GM19351 (cell line): ENCODE measurements at regions not wholly inside any gene's neighbourhood (a gene's known extent, or its start where the extent isn't known, plus 50 kb on each side); places are given as distances from the start of the nearest gene placed in this dataset.

Experiments
- ATAC-seq: cut with Tn5 transposase; IDR thresholded peaks from one replicate; pipeline ENCODE4 v1.9.1; 2021; ENCODE audit warnings: mild to moderate bottlenecking, moderate library complexity; ENCODE audit not compliant: unreplicated experiment

- no peak for ATAC-seq
Measured at GRCh38 chr14:36083317-36083716, 93.2 kb downstream of the PTCSC3 start.

GRCh38 chr14:36078080-36078479, 98.4 kb downstream of the PTCSC3 start:
- ATAC-seq = no peak

- ATAC-seq = no peak
Measured at GRCh38 chr14:36076197-36076596, 100.3 kb downstream of the PTCSC3 start.

- ATAC-seq = no peak
Measured at GRCh38 chr14:36075203-36075602, 101.3 kb downstream of the PTCSC3 start.

GRCh38 chr14:36070720-36071043, 105.8 kb downstream of the PTCSC3 start:
- no peak for ATAC-seq

GRCh38 chr14:36070031-36070719, 106.3 kb downstream of the PTCSC3 start:
- peak; percentile 51 for ATAC-seq

- peak; percentile 74 for ATAC-seq
Measured at GRCh38 chr14:36069535-36069900, 107.0 kb downstream of the PTCSC3 start.

GRCh38 chr14:36068777-36069534, 107.6 kb downstream of the PTCSC3 start:
- peak; percentile 1 for ATAC-seq

GRCh38 chr14:36067428-36068187, 108.9 kb downstream of the PTCSC3 start:
- ATAC-seq = peak; percentile 51

GRCh38 chr14:36066636-36067035, 109.9 kb downstream of the PTCSC3 start:
- no peak for ATAC-seq

GRCh38 chr14:36065831-36066230, 110.7 kb downstream of the PTCSC3 start:
- no peak for ATAC-seq

- no peak for ATAC-seq
Measured at GRCh38 chr14:36059531-36059930, 117.0 kb downstream of the PTCSC3 start.

GRCh38 chr14:36057452-36058116, 118.9 kb downstream of the PTCSC3 start:
- no peak for ATAC-seq

- ATAC-seq = no peak
Measured at GRCh38 chr14:36056845-36057244, 119.7 kb downstream of the PTCSC3 start.

- no peak for ATAC-seq
Measured at GRCh38 chr14:36055681-36056225, 120.8 kb downstream of the PTCSC3 start.

GRCh38 chr14:36055052-36055378, 121.5 kb downstream of the PTCSC3 start:
- no peak for ATAC-seq

- no peak for ATAC-seq
Measured at GRCh38 chr14:36054353-36055051, 122.0 kb downstream of the PTCSC3 start.

GRCh38 chr14:36052681-36053080, 123.8 kb downstream of the PTCSC3 start:
- ATAC-seq = no peak

GRCh38 chr14:36052063-36052462, 124.5 kb downstream of the PTCSC3 start:
- ATAC-seq = no peak

GRCh38 chr14:36048667-36049066, 127.9 kb downstream of the PTCSC3 start:
- no peak for ATAC-seq

GRCh38 chr14:36047912-36048311, 128.6 kb downstream of the PTCSC3 start:
- ATAC-seq = no peak
